ENCODE measurements at regions not wholly inside any gene's neighbourhood (a gene's known extent, or its start where the extent isn't known, plus 50 kb on each side); places are given as distances from the start of the nearest gene placed in this dataset.

GRCh38 chr12:113674302-113674701 lies 202.6 kb upstream of the LHX5 start:
- no peak overlapping the region for H3K27ac Mint-ChIP-seq
- H3K27me3 Mint-ChIP-seq (ENCODE audit: low read depth in 3 of 3) = peaks cover 20 to 27% (median 26%) of the 10 kb centered on the region in 3 donors

GRCh38 chr12:113673458-113674238 lies 202.0 kb upstream of the LHX5 start:
- Mint-ChIP-seq H3K36me3 (no peaks in the 10 kb centered on the region), H3K4me3 (no peak overlapping the region), H3K27me3 (ENCODE audit: low read depth in 3 of 3) (peaks cover 24 to 32% (median 31%) of the 10 kb centered on the region in 3 donors), H3K9me3 (no peaks in the 10 kb centered on the region), H3K27ac (no peak overlapping the region), H3K4me1 (no peaks in the 10 kb centered on the region)
- intact Hi-C loops (cut with micrococcal nuclease) = no loop called here
- DNase-seq = no peak
- no peak overlapping the region for H3K27ac ChIP-seq (ENCODE audit: low read depth in 1 of 2, low read length in 2 of 2)
- no peak overlapping the region for H2AFZ ChIP-seq (ENCODE audit: insufficient read depth, low read depth, low read length, poor library complexity, severe bottlenecking)
- no peaks in the 10 kb centered on the region for H4K20me1 ChIP-seq (ENCODE audit: insufficient read depth, low read length)
- no peak for TF ChIP-seq CTCF (IDR thresholded peaks at IDR 0.05)
- H3K4me3 ChIP-seq (replicated peaks in 1 of 3; ENCODE audit: low read depth in 2 of 3, low read length in 3 of 3) = no peak overlapping the region
- 72% methylated on average over 11 of the region's 20 CpGs for WGBS (ENCODE audit: insufficient coverage)
- H3K27me3 ChIP-seq (ENCODE audit: control insufficient read depth in 2 of 2, insufficient read depth in 2 of 2, low read length in 2 of 2) = peaks cover 0 to 28% of the 10 kb centered on the region in 2 donors
- no peaks in the 10 kb centered on the region for H3K36me3 ChIP-seq (replicated peaks in 1 of 2; ENCODE audit: control insufficient read depth in 1 of 2, insufficient read depth in 2 of 2, low read length in 2 of 2)
- no peaks in the 10 kb centered on the region for H3K4me1 ChIP-seq (ENCODE audit: control insufficient read depth in 1 of 2, insufficient read depth in 2 of 2, low read length in 2 of 2)
- no peaks in the 10 kb centered on the region for H3K9me3 ChIP-seq (replicated peaks in 1 of 2; ENCODE audit: control insufficient read depth in 1 of 2, insufficient read depth in 1 of 2, low read length in 2 of 2)
- H3K79me2 ChIP-seq (ENCODE audit: insufficient read depth, low read length) = no peaks in the 10 kb centered on the region
- no peak overlapping the region for H3K4me2 ChIP-seq (replicated peaks; ENCODE audit: extremely low read depth, low read length, poor library complexity, severe bottlenecking)
- no peak overlapping the region for H3K9ac ChIP-seq (ENCODE audit: insufficient read depth, low read length, poor library complexity, severe bottlenecking)

More at GRCh38 chr12:113674302-113674701, 202.6 kb upstream of the LHX5 start:
- Histone ChIP-seq H4K20me1 (ENCODE audit: insufficient read depth, low read length) (no peaks in the 10 kb centered on the region), H3K9ac (ENCODE audit: insufficient read depth, low read length, poor library complexity, severe bottlenecking) (no peak overlapping the region), H3K4me2 (replicated peaks; ENCODE audit: extremely low read depth, low read length, poor library complexity, severe bottlenecking) (no peak overlapping the region), H2AFZ (ENCODE audit: insufficient read depth, low read depth, low read length, poor library complexity, severe bottlenecking) (no peak overlapping the region), H3K4me1 (ENCODE audit: control insufficient read depth in 1 of 2, insufficient read depth in 2 of 2, low read length in 2 of 2) (no peaks in the 10 kb centered on the region), H3K27me3 (ENCODE audit: control insufficient read depth in 2 of 2, insufficient read depth in 2 of 2, low read length in 2 of 2) (peaks cover 0 to 23% of the 10 kb centered on the region in 2 donors), H3K9me3 (replicated peaks in 1 of 2; ENCODE audit: control insufficient read depth in 1 of 2, insufficient read depth in 1 of 2, low read length in 2 of 2) (no peaks in the 10 kb centered on the region), H3K4me3 (replicated peaks in 1 of 3; ENCODE audit: low read depth in 2 of 3, low read length in 3 of 3) (no peak overlapping the region), H3K36me3 (replicated peaks in 1 of 2; ENCODE audit: control insufficient read depth in 1 of 2, insufficient read depth in 2 of 2, low read length in 2 of 2) (no peaks in the 10 kb centered on the region), H3K27ac (ENCODE audit: low read depth in 1 of 2, low read length in 2 of 2) (no peak overlapping the region), H3K79me2 (ENCODE audit: insufficient read depth, low read length) (no peaks in the 10 kb centered on the region)
- H3K9me3 Mint-ChIP-seq = no peaks in the 10 kb centered on the region
- no peak for TF ChIP-seq CTCF (IDR thresholded peaks at IDR 0.05)
- H3K4me1 Mint-ChIP-seq = no peaks in the 10 kb centered on the region
- DNase-seq = no peak
- 91% methylated on average over 4 of the region's 7 CpGs for WGBS (ENCODE audit: insufficient coverage)
- H3K36me3 Mint-ChIP-seq = no peaks in the 10 kb centered on the region
- H3K4me3 Mint-ChIP-seq = peak overlapping the region in 1 of 2 donors; percentile 13
- intact Hi-C loops (cut with micrococcal nuclease) = no loop called here

All from CD14-positive monocyte (primary cell).